ENCODE measurements at regions not wholly inside any gene's neighbourhood (a gene's known extent, or its start where the extent isn't known, plus 50 kb on each side); places are given as distances from the start of the nearest gene placed in this dataset.

- no peak for TF ChIP-seq ZNF274 (IDR thresholded peaks at IDR 0.05; ENCODE audit: low read depth, low read length)
- TF ChIP-seq YY1 (IDR thresholded peaks at IDR 0.05; ENCODE audit: insufficient read depth, insufficient read length): no peak
- no peak for TF ChIP-seq SUZ12 (IDR thresholded peaks at IDR 0.05; ENCODE audit: extremely low read depth, insufficient read depth, insufficient read length)
These were observed 637.4 kb upstream of the API5 start for GRCh38 chr11:42674436-42674835.

Data from NT2/D1 (cell line).